ENCODE measurements at regions not wholly inside any gene's neighbourhood (a gene's known extent, or its start where the extent isn't known, plus 50 kb on each side); places are given as distances from the start of the nearest gene placed in this dataset.

DNA sequence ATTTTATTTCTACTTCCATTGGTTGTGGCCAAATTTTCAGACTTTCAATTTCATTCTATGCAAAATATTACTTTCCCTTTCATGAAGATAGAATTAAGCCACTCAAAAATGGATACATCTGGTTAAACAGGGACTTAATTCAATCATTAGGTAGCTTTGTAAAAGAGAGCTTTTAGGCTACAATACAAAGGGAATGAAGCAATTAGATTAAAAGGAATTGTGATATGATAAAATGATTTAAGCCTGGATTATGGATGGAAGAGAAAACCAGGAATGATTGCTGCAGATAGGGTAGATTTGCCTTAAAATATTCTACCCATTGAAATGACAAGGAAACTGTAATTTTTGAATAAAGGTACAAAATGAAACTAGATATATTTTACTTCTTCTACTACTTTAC lies 134.6 kb upstream of the PDHA2 start:
- TF ChIP-seq, protein P1, sequence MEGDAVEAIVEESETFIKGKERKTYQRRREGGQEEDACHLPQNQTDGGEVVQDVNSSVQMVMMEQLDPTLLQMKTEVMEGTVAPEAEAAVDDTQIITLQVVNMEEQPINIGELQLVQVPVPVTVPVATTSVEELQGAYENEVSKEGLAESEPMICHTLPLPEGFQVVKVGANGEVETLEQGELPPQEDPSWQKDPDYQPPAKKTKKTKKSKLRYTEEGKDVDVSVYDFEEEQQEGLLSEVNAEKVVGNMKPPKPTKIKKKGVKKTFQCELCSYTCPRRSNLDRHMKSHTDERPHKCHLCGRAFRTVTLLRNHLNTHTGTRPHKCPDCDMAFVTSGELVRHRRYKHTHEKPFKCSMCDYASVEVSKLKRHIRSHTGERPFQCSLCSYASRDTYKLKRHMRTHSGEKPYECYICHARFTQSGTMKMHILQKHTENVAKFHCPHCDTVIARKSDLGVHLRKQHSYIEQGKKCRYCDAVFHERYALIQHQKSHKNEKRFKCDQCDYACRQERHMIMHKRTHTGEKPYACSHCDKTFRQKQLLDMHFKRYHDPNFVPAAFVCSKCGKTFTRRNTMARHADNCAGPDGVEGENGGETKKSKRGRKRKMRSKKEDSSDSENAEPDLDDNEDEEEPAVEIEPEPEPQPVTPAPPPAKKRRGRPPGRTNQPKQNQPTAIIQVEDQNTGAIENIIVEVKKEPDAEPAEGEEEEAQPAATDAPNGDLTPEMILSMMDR (IDR thresholded peaks at IDR 0.05): no peak
- no peak for TF ChIP-seq POLR2A (IDR thresholded peaks at IDR 0.05)
